AG04449 (cell line): ENCODE measurements at regions not wholly inside any gene's neighbourhood (a gene's known extent, or its start where the extent isn't known, plus 50 kb on each side); places are given as distances from the start of the nearest gene placed in this dataset.

Experiments
- CTCF ChIA-PET: fragments of 350-600 bp; formaldehyde crosslinking; extraction: SDS; loops from one replicate; lab custom pipeline; 2021; ENCODE audit warnings: antibody characterized with exemption; lab: Yijun Ruan, JAX
- POLR2A ChIA-PET: fragments of 400-600, 350-600 bp; formaldehyde crosslinking; extraction: SDS; loops from one replicate; lab custom pipeline; 2020; ENCODE audit warnings: antibody characterized with exemption, inconsistent platforms; lab: Yijun Ruan, JAX
- DNase-seq: peaks from one replicate; pipeline ENCODE4 v3.0.0-alpha.2; 2010; ENCODE audit warnings: low read depth, low spot score
- H3K4me3 ChIP-seq: 2 replicates; pipeline ENCODE4 v1.5.1; 2011; ENCODE audit warnings: low read depth, mild to moderate bottlenecking, control low read depth, low read length
- CTCF ChIP-seq: IDR thresholded peaks from one replicate; pipeline ENCODE4 v1.5.1; 2011; ENCODE audit warnings: mild to moderate bottlenecking, moderate library complexity, low read length, control low read depth, inconsistent platforms; ENCODE audit not compliant: insufficient read depth; ENCODE audit errors: missing control alignments

GRCh38 chr3:27779176-27779575, 57.1 kb upstream of the EOMES start:
- TF ChIP-seq CTCF: no peak
- DNase-seq: no peak
- CTCF ChIA-PET: no interaction called here
- POLR2A ChIA-PET: no interaction called here
- no peak overlapping the region for H3K4me3 ChIP-seq

- POLR2A ChIA-PET: no interaction called here
Measured at GRCh38 chr3:27789420-27789819, 67.3 kb upstream of the EOMES start.

GRCh38 chr3:27791956-27792355, 69.8 kb upstream of the EOMES start:
- DNase-seq: no peak
- POLR2A ChIA-PET: no interaction called here
- H3K4me3 ChIP-seq: no peak overlapping the region
- TF ChIP-seq CTCF: no peak
- CTCF ChIA-PET: no interaction called here

More at GRCh38 chr3:27789420-27789819, 67.3 kb upstream of the EOMES start:
- CTCF ChIA-PET: no interaction called here
- H3K4me3 ChIP-seq: no peak overlapping the region
- no peak for DNase-seq
- TF ChIP-seq CTCF: no peak

- ChIA-PET CTCF (no interaction called here), POLR2A (no interaction called here)
- TF ChIP-seq CTCF: no peak
- H3K4me3 ChIP-seq: no peak overlapping the region
- no peak for DNase-seq
Measured at GRCh38 chr3:27792869-27793268, 70.7 kb upstream of the EOMES start.

- CTCF ChIA-PET: no interaction called here
- POLR2A ChIA-PET: no interaction called here
- no peak for TF ChIP-seq CTCF
Measured at GRCh38 chr3:27794211-27794610, 72.1 kb upstream of the EOMES start.

GRCh38 chr3:27796365-27796875, 74.3 kb upstream of the EOMES start:
- TF ChIP-seq CTCF: no peak
- ChIA-PET POLR2A (no interaction called here), CTCF (no interaction called here)
- no peak overlapping the region for H3K4me3 ChIP-seq
- no peak for DNase-seq

More at GRCh38 chr3:27794211-27794610, 72.1 kb upstream of the EOMES start:
- no peak overlapping the region for H3K4me3 ChIP-seq
- no peak for DNase-seq
